Urinary bladder (tissue), 3 donors: ENCODE measurements at regions not wholly inside any gene's neighbourhood (a gene's known extent, or its start where the extent isn't known, plus 50 kb on each side); places are given as distances from the start of the nearest gene placed in this dataset.
"Not testable (repeated sequence)": the region's sequence is repeated elsewhere in the genome, so short reads cannot be mapped to it uniquely, and the experiment has no call there.

Experiments
- DNase-seq: peaks from one replicate; pipeline ENCODE4 v3.0.0-alpha.2; 2015; ENCODE audit errors: extremely low spot score
- H3K27ac ChIP-seq: one replicate; pipeline ENCODE4 v1.5.1; 2013; ENCODE audit warnings: low read depth, mild to moderate bottlenecking, moderate library complexity
- H3K36me3 ChIP-seq: one replicate; pipeline ENCODE4 v1.6.1; 2013; ENCODE audit warnings: mild to moderate bottlenecking, moderate library complexity; ENCODE audit not compliant: insufficient read depth
- H3K4me1 ChIP-seq: one replicate; pipeline ENCODE4 v1.6.1; 2013; ENCODE audit warnings: mild to moderate bottlenecking, moderate library complexity; ENCODE audit not compliant: insufficient read depth
- H3K4me3 ChIP-seq: one replicate; pipeline ENCODE4 v1.5.1; 2013; ENCODE audit warnings: low read depth, low read length
- WGBS: extraction: QIAGEN DNeasy Blood & Tissue Kit; methylation state at CpG from one replicate; pipeline ENCODE4 v1.1.7; 2013; 5-methylcytosine and 5-hydroxymethylcytosine counted together
- donor health status: healthy with polysubstance abuse.
- donor health status: healthy.

GRCh38 chr18:34370704-34371395 is 146.1 kb upstream of the NOL4 start:
- no peak for DNase-seq
- WGBS: 51% methylated on average over 3 of the region's 3 CpGs
- no peaks in the 10 kb centered on the region for H3K4me1 ChIP-seq
- H3K36me3 ChIP-seq: no peaks in the 10 kb centered on the region
- H3K4me3 ChIP-seq: no peak overlapping the region
- H3K27ac ChIP-seq: no peak overlapping the region

- H3K4me3 ChIP-seq: no peak overlapping the region
- H3K4me1 ChIP-seq: no peaks in the 10 kb centered on the region
- 82% methylated on average over 1 of the region's 1 CpG for WGBS
- DNase-seq: no peak
- H3K36me3 ChIP-seq: no peaks in the 10 kb centered on the region
- H3K27ac ChIP-seq: no peak overlapping the region
These were observed 155.6 kb upstream of the NOL4 start for GRCh38 chr18:34380326-34380725.

GRCh38 chr18:34385311-34385710 is 160.6 kb upstream of the NOL4 start:
- DNase-seq: no peak
- no peaks in the 10 kb centered on the region for H3K36me3 ChIP-seq
- no peak overlapping the region for H3K4me3 ChIP-seq
- no peaks in the 10 kb centered on the region for H3K4me1 ChIP-seq
- no peak overlapping the region for H3K27ac ChIP-seq

GRCh38 chr18:34386803-34387202 is 162.1 kb upstream of the NOL4 start:
- Histone ChIP-seq H3K36me3 (no peaks in the 10 kb centered on the region), H3K4me1 (no peaks in the 10 kb centered on the region), H3K4me3 (no peak overlapping the region), H3K27ac (no peak overlapping the region)
- DNase-seq: no peak
- 90% methylated on average over 6 of the region's 6 CpGs for WGBS

- no peaks in the 10 kb centered on the region for H3K4me1 ChIP-seq
- no peak overlapping the region for H3K4me3 ChIP-seq
- no peaks in the 10 kb centered on the region for H3K36me3 ChIP-seq
- WGBS: 55% methylated on average over 2 of the region's 2 CpGs
- H3K27ac ChIP-seq: no peak overlapping the region
- DNase-seq: no peak
These were observed 172.7 kb upstream of the NOL4 start for GRCh38 chr18:34397286-34397896.

- DNase-seq: no peak
- Histone ChIP-seq H3K4me3 (no peak overlapping the region), H3K36me3 (no peaks in the 10 kb centered on the region), H3K27ac (no peak overlapping the region), H3K4me1 (no peaks in the 10 kb centered on the region)
- WGBS: 80% methylated on average over 3 of the region's 3 CpGs
These were observed 175.2 kb upstream of the NOL4 start for GRCh38 chr18:34399892-34400291.

GRCh38 chr18:34400834-34401233 is 176.1 kb upstream of the NOL4 start:
- Histone ChIP-seq H3K36me3 (no peaks in the 10 kb centered on the region), H3K4me1 (no peaks in the 10 kb centered on the region), H3K27ac (no peak overlapping the region), H3K4me3 (no peak overlapping the region)
- no peak for DNase-seq
- 83% methylated on average over 1 of the region's 1 CpG for WGBS

- no peaks in the 10 kb centered on the region for H3K4me1 ChIP-seq
- no peak for DNase-seq
- WGBS: 57% methylated on average over 2 of the region's 2 CpGs
- H3K4me3 ChIP-seq: no peak overlapping the region
- H3K27ac ChIP-seq: no peak overlapping the region
- no peaks in the 10 kb centered on the region for H3K36me3 ChIP-seq
These were observed 177.1 kb upstream of the NOL4 start for GRCh38 chr18:34401775-34402174.

- not testable (repeated sequence) for DNase-seq, H3K27ac ChIP-seq, H3K36me3 ChIP-seq, H3K4me1 ChIP-seq, H3K4me3 ChIP-seq
- 95% methylated on average over 12 of the region's 12 CpGs for WGBS
These were observed 182.8 kb upstream of the NOL4 start for GRCh38 chr18:34407471-34407870.

- DNase-seq: no peak
- no peak overlapping the region for H3K27ac ChIP-seq
- H3K36me3 ChIP-seq: no peaks in the 10 kb centered on the region
- WGBS: 22% methylated on average over 1 of the region's 1 CpG
- no peaks in the 10 kb centered on the region for H3K4me1 ChIP-seq
- no peak overlapping the region for H3K4me3 ChIP-seq
These were observed 187.2 kb upstream of the NOL4 start for GRCh38 chr18:34411952-34412351.

- WGBS: 72% methylated on average over 4 of the region's 4 CpGs
- Histone ChIP-seq H3K4me1 (no peaks in the 10 kb centered on the region), H3K27ac (no peak overlapping the region), H3K36me3 (no peaks in the 10 kb centered on the region), H3K4me3 (no peak overlapping the region)
- DNase-seq: no peak
These were observed 206.3 kb upstream of the NOL4 start for GRCh38 chr18:34431042-34431441.

GRCh38 chr18:34444622-34445021 is 219.9 kb upstream of the NOL4 start:
- H3K36me3 ChIP-seq: no peaks in the 10 kb centered on the region
- no peaks in the 10 kb centered on the region for H3K4me1 ChIP-seq
- no peak for DNase-seq
- H3K4me3 ChIP-seq: no peak overlapping the region
- WGBS: 74% methylated on average over 2 of the region's 2 CpGs
- no peak overlapping the region for H3K27ac ChIP-seq

GRCh38 chr18:34448662-34449061 is 223.9 kb upstream of the NOL4 start:
- no peaks in the 10 kb centered on the region for H3K4me1 ChIP-seq
- H3K27ac ChIP-seq: no peak overlapping the region
- H3K4me3 ChIP-seq: no peak overlapping the region
- DNase-seq: no peak
- no peaks in the 10 kb centered on the region for H3K36me3 ChIP-seq

GRCh38 chr18:34457761-34458160 is 233.0 kb upstream of the NOL4 start:
- Histone ChIP-seq H3K36me3 (no peaks in the 10 kb centered on the region), H3K4me3 (no peak overlapping the region), H3K27ac (no peak overlapping the region), H3K4me1 (no peaks in the 10 kb centered on the region)
- WGBS: 85% methylated on average over 3 of the region's 3 CpGs
- no peak for DNase-seq
